ENCODE measurements at regions not wholly inside any gene's neighbourhood (a gene's known extent, or its start where the extent isn't known, plus 50 kb on each side); places are given as distances from the start of the nearest gene placed in this dataset.

DNA sequence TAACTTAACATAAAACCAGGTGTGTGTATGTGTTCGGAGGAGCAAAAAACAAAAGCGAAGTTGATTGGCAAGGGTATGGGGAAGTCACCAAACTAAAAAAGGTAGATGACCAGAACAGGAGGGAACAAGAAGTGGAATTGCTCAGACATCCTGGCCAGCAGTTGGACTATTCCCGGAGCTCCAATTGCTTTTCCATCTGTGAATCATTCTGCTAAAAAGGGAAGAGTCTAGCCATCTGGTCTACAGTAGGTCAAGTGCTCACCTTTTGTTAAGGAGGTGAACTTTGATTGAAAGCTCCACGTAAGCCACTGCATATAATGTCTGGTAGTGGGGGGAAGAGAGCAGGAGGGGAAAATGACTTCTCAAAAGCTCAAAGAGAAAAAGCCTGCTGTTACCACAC, 50.0 kb upstream of the BET1 start:
- DNase-seq, result no peak

DNA sequence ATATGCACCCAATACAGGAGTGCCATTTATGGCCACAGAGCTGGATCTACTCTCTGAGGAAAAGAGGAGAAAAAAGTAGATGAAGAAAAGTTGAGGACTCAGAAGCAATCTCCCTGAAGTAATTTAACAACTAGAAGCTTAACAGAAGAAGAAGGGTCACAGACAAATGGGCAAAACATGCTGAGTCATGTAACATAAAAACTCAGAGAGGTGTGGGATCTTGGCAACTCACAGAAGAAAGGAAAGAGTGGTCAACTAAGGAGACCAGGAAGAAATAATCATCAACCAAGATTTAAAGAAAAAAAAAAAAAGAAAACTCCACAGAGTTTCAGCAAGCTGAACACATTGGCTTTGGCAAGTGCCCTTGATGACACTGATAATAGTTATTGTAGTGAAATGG, 51.8 kb upstream of the BET1 start:
- DNase-seq, result no peak

DNA sequence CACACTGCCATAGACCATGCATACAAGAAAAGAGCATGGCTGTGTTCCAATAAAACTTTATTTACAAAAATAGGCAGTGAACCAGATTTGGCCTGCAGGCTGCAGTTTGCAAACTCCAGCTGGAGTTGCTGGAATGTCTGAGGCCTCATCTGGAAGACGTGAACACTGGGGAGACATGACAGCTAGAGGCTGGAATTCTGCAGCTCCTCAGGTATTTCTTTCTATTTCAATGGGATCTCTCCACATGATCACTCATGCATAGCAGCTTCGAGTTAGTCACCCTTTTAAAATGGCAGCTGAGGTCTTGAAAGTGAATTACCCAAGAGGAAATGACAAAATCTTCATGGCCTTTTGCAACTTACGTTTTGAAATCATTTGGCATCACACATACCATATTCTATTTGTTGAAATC, 52.6 kb upstream of the BET1 start:
- DNase-seq, result no peak

DNA sequence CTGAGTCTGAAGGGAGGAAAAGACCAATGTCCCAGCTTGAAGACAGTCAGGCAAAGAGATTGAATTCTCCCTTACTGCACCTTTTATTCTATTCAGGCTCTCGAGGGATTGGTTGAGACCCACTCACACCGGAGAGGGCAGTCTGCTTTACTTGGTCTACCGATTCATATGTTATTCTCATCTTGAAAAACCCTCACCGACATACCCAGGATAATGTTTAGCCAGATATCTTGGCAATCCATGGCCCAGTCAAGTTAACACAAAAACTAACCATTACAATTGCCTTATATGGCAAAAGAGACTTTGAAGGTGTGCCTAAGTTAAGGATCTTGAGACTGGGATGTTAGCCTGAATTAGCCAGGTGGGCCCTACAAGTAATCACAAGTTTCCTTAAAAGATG, 53.8 kb upstream of the BET1 start:
- DNase-seq, result no peak

DNA sequence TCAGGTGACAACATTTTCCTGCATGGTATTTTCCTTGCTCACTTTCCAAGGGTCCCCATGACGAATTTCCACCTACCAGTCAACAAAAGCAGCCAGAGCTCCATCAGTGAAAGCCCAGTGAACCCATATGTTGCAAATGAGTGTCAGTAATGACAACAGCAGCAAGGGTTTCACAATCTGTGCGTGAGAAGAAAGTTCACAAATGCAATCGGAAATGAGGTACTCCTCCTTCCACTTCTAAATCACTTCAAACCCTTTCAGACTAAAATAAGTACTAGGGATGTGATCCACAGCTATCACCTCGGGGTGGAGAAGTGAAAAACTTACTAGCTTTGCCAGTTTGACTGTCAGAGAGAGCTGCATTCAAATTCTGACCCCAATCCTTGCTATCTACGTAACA, 55.6 kb upstream of the BET1 start:
- DNase-seq, result no peak

DNA sequence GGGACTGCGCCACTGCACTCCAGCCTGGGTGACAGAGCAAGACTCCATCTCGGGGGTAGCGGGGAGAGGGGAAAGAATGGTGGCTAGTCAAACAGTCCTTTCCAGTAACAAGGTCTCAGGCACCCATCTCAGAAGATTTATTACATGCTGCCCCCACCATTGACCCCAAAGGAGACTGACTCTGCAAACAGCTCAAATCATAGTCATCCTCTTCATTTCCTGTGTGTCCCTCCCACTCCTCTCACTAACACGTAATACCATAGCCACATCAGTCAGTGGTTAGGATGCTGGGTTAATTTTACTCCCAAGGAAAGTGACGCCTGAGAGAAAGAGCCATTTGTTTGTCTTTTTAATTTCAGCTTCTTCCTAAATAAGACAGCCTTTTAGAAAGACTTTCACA, 56.6 kb upstream of the BET1 start:
- no peak for DNase-seq

DNA sequence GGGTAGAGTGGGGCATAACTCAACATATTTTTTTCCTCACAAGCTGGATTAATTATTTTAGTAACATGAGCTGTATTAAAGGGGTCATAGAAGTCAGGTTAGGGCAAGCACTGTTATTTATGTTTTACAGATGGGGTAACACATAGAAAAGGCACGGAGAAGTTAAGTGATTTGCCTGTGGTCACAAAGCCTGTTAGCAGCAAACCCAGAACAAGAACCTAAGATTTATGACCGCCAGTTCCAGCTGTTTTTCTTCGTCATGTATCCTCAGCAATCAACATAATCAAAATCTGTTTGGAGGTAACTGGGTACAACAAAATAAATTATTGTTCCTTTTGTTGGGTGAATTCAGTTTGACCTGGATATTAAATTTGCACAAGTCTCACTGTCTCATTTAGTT, 57.2 kb upstream of the BET1 start:
- no peak for DNase-seq

DNA sequence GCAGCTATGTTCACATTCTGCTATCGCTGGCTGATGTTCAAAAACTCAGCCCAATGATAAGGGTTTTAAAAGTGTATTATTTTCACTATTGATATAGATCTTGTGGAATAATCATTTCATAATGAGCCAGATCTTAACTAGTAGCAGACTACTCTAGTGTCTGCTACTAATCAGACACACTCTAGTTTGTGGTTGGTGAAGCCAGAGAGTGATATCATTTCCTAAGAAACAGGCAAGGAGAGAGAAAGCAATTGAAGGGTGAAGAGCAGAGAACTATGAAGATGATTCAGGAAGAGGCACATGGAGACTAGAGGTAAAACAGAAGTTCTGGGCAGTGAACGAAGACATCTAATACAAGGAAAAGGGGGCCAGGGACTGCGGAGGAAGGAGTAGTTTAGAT, 58.2 kb upstream of the BET1 start:
- no peak for DNase-seq

DNA sequence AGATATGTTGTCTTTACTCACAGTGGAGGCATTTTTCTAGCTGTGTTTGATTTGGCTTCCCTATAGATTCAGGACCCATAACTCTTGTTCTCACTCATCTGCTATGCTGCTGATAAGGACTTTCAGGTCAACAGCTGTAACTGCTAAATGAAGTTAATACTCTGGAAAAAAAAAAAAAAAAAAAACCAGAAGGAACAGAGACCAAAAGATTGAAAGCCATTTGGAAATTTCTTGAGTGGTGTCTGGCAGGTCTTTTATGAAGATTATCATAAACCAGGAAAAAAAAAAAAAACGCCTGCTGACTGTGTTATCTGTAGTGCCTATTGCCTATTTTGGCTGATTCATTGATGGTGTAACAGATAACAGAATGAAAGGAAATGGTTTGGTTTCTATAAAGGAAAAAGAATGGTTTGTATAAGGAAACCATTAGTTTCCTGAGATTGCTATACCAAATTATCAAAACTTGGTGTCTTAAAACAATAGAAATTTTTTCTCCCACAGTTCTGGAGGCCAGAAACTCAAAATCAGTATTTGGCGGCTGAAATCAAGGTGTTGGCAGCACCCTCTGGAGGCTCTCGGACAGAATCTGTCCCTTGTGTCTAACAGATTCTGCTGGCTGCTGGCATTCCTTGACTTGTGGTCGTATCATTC, 60.5 kb upstream of the BET1 start:
- no peak for DNase-seq

DNA sequence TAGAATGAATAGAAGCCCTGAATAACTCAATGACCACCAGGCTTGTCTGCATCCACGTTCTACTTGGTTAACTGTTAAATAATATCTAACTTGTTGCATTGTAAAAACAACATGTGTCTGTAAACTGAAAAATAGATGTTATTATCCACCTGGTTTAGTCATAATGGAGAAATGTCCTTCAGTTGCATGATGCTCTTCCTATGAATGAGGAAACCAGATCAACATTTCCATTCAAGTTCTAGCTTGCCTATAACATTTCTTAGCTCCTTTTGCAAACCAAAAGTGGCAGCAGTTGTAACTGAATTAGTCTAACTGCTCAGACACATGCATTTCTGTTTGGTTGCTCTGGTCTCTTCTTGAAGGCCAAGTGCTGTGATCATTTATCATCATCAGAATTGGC, 62.9 kb upstream of the BET1 start:
- DNase-seq, result no peak

DNA sequence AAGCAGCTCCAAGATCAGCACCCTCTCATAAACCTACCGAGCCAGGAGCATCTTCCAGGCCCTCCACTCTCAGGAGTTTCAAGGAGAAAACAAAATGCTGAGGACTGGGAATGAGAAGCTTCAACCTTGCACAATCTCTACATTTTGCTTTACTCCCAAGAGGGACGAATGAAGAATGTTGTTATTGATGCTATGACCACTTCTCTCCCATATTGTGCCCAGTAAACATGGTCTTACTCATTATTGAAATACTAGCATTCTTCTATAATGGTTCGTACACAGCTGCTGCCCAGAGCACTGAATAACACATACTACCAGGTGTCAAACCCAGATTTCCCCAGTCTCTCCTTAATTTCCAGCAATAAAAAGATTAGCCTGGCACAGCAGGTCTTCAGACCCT, 63.4 kb upstream of the BET1 start:
- no peak for DNase-seq

DNA sequence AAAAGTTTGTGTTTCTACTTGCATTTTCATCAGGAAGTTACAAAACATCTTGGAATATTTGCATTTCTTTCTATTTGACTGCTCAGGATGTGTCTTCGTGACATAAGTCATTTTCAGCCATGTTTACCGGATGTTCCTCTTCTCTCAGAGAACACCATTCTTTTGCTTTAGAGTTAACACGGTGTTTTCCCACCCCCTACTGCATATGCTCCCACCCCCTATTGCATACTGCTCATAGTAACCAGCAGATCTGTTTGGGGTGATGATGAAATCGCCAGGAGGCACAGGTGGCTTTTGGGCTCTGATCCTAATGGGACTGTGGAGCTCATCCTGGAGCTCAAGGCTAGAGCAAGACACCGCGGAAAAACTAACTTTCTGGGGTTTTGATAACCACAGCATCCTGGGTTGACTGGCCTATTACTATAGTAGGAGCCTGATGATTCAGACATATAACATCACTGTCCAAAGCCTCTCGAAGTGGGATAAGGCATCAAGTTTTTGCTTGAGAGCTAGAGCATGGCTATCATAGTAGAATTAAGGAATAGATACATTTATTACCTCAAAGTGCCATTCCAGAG, 65.1 kb upstream of the BET1 start:
- DNase-seq, result no peak

DNA sequence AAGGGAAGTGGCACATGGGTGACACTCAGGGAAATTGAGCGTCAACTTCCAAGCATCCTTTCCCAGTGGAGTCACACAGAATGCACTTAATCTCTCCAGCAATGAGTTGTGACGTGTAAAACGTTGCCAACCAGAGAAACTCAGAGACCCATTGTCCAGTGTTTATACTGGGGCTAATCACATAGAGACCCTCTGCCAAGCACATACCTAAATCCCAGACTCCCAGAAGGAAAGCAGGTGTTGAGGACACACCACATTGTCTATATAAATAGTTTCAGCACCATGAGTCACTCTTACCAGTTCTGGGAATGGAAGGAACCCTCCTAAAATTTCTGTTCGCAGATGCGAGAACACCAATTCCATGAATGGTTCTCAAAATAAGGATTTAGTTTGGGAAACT, 76.4 kb upstream of the BET1 start:
- no peak for DNase-seq

DNA sequence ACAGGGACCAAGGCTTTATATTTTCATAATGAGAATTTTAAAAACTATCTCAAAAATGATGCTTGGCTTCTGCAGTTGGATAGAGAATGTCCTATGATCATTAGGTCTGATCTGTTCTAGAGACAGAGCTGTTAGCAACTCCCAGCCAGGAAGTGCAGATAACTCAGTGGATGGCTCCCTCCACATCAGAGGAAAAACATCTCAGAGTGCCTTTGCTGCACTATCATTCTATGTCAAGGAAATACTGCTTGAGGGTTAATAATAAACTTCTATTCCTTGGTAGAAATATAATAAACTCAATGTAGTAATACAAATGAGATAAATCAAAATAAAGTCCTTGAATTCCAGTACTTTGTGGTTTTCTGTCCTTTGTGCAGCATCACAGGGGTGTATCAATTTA, 78.0 kb upstream of the BET1 start:
- DNase-seq, result no peak

DNA sequence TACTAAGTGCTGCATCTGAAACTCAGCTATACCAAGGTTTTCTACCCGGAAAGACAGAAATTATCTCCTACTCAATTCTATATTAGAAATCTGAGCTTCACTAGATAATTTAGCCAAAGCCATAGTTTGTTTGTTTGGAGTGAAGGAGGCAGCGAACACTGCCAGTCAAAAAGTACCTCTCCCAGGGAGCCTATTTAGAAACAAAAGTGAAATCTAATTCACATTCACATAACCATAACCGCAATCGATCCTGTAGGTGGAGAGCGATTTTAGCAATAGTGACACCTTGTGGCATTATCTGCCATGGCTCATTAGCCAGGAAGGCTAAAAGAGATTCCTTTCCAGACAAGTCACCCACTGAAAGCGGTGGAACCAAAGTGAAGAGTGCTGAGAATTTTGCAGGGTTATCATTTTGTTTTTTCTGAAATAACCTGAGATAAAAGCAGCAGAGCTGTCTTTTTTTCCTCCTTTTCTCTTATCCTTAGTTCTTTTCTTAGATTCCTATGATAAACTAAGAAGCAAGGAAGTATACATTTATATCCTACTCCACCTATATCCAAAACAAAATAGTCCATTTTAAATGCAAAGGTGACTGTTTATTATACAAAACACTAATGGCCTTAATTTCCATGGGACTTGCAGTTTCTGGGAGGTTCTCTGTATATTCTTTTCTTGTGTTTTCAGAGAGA, 83.7 kb upstream of the BET1 start:
- DNase-seq, result peak; percentile 37

DNA sequence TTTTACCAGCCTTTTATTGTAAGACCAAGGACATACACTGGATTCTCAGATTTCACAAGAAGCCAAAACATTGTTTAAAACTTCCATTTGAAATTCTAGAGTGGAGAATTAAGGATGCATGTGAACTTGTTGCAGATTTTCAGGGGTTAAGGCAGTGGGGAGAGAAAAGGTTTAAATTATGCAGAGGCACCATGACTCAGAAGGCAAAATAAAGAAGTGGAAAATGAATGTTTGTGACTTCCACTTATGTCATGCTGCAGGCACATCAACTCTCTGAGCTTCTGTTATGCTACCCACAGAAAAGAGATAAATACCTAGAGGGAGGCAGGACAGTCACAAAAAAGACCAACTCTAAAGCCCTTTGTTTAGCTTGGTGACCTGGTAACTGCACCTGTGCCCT, 84.4 kb upstream of the BET1 start:
- DNase-seq, result no peak

DNA sequence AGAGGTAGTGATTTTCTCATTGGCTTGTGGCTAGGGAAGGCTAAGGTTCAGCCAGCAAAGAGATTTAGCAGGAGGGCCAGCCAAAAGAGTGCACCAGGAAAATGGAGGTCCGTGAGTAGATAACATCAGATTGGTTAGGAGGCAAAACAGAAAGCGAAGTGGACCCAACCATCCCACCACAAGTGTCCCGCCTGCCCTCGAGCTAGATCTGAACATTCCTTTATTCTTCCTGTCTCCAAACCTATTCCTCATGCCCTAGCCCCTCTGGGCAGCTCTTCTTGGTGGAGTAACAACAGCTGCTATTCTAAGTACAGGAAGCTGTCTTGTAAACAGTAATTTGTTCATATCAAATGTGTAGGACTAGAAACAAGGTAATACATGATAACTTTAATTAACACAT, 85.7 kb upstream of the BET1 start:
- DNase-seq, result no peak

DNA sequence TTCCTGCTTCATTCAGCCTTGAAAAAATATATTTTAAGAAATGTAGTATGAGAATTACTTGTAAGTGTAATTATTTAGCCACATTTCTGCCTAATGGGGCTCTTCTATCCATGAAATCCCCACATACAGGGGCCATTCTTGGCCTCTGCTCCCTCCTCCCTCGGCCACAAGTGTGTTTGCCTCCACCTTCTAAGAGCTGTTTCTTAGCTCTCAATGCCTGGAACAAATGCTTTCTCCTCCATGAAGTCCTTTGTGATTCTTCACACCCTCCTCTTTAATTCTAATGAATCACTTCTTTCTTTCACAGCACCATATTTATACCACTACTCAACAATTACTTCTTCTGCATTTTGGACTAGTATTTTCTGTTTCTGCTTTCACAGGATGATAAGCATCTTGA, 88.8 kb upstream of the BET1 start:
- DNase-seq, result no peak

DNA sequence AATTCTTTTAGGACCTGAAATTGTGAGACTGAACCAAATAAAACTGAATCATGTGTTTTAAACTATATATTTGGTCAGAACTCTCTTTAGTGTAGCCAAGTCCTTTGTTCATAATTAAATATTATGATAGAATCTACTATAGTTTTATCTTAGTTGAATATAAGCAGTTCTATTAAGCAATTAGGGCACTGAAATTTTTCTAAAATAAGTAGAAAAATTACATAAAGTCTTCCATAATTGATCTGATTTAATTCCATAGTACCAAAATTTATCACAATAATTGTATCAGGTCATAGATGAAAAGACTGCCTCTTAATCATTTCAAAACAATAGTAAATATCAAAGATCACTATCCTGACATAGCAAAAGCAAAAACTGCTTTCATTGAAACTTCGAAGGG, 90.1 kb upstream of the BET1 start:
- no peak for DNase-seq

DNA sequence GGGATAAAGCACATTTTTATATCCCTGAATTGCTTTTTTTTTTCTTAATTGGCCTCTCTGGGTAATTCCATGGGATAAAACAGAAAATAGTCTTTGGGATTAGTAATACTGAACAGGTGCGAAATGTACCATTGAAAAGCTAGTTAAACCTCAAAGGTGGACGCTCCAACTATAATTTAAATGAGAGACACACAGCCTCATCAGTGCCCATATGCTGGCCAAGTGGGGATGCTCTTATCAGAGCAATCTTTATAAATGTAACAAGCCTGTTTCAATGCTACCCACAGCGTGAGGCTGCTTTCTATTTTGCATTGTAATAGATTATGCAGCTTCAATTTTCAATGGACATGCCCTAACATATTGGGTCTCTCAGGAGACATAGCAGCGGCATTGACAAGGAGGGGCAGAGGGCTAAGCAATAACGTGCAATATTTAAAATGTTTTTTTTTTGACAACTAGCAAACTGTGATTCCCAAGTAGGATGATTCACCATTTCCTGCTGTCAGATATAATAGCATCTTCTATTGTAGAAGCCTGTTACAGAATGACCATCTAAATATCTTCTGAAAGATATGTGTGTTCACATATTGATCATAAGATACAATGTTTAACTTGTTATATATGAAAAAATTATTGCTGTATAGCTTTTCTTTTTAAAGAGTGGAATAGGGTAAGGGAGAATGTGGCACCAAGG, 91.3 kb upstream of the BET1 start:
- no peak for DNase-seq

DNA sequence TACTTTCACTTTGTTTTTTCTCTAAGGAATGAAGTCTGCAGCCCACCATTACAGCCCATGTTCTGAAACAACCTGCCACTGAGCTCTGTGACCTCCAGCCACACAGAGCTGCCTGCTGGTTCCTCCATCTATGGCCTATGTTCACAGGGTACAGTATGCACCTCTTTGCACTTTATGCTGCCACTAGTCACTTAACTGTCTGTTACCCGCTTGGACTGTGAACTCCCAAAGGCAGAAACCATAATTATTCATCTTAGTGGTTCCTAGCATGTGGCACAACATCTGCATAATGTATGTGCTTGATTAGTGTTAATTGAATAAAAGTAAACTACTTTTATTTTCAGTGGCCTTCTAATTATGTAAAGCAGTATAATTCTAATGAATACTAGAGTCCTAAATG, 95.5 kb upstream of the BET1 start:
- no peak for DNase-seq

DNA sequence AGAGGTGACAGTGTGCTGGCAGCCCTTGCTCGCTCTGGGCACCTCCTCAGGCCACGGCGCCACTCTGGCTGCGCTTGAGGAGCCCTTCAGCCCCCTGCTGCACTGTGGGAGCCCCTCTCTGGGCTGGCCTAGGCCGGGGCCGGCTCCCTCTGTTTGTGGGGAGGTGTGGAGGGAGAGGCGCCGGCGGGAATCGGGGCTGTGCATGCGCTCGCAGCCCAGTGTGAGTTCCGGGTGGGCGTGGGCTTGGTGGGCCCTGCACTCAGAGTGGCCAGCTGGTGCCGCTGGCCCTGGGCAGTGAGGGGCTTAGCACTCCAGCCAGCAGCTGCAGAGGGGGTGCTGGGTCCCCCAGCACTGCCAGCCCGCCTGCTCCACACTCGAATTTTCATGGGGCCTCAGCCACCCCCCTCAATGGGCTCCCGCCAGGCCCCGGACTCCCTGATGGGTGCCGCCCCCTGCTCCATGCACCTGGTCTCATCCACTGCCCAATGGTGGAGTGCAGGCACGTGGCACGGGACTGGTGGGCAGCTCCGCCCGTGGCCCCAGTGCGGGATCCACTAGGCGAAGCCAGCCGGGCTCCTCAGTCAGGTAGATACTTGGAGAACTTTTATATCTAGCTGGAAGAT, 96.7 kb upstream of the BET1 start:
- no peak for DNase-seq

DNA sequence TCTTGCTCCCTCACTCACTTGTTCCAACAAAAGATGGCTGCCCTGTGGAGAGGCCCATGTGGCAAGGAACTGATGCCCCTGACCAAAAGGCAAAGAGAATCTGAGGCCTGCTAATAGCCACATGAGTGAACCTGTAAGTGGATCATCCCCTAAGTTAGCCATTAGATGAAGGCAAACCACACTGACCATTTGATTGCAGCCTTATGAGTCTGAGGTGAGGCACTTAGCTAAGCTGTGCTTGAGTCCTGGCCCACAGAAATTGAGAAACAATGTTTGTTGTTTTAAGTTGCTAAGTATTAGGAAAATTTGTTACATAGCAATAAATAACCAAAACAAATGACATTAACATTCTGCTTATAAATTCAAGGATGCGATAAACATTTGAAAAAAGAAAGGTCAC, 100.1 kb upstream of the BET1 start:
- no peak for DNase-seq

DNA sequence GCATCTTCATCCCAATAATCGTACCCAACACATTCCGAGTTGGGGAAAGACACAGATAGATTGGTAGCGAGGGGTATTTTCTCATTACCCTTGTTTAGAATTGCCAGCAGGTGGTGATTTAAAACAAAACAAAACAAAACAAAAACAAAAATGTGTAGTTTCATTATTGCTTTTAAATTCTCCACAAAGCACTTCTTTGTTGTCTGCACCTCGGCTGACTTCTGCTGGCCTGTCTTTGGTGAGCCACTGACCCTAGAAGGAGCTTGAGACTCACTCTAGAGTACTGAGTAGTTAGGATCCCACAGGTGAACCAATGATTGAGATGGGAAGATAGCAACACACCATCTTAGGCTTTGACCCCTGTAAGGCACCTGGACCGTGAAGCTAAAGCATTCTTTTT, 105.4 kb upstream of the BET1 start:
- DNase-seq, result no peak
